ENCODE measurements at regions not wholly inside any gene's neighbourhood (a gene's known extent, or its start where the extent isn't known, plus 50 kb on each side); places are given as distances from the start of the nearest gene placed in this dataset.

GRCh38 chr1:168381850-168382249 is 101.2 kb downstream of the TBX19 start:
- no peak for DNase-seq

- no peak for DNase-seq
These were observed 100.3 kb downstream of the TBX19 start for GRCh38 chr1:168380945-168381344.

- DNase-seq: no peak
These were observed 98.6 kb downstream of the TBX19 start for GRCh38 chr1:168379104-168379860.

- no peak for DNase-seq
These were observed 95.1 kb downstream of the TBX19 start for GRCh38 chr1:168375566-168376300.

- no peak for DNase-seq
These were observed 93.9 kb downstream of the TBX19 start for GRCh38 chr1:168374566-168374965.

- DNase-seq: no peak
These were observed 93.2 kb downstream of the TBX19 start for GRCh38 chr1:168373869-168374268.

- DNase-seq: no peak
These were observed 92.2 kb downstream of the TBX19 start for GRCh38 chr1:168372861-168373371.

GRCh38 chr1:168372307-168372706 is 91.6 kb downstream of the TBX19 start:
- no peak for DNase-seq

- DNase-seq: no peak
These were observed 90.8 kb downstream of the TBX19 start for GRCh38 chr1:168371477-168371876.

- no peak for DNase-seq
These were observed 89.9 kb downstream of the TBX19 start for GRCh38 chr1:168370586-168370985.

- no peak for DNase-seq
These were observed 89.0 kb downstream of the TBX19 start for GRCh38 chr1:168369655-168370054.

GRCh38 chr1:168368131-168368530 is 87.5 kb downstream of the TBX19 start:
- DNase-seq: no peak

GRCh38 chr1:168365719-168366479 is 85.2 kb downstream of the TBX19 start:
- peak; percentile 55 for DNase-seq

Measured in CD4-positive, alpha-beta T cell treated with Interleukin-10 for 1 hour (primary cell).